Ovary (tissue), 3 donors: ENCODE measurements at regions not wholly inside any gene's neighbourhood (a gene's known extent, or its start where the extent isn't known, plus 50 kb on each side); places are given as distances from the start of the nearest gene placed in this dataset.

Source experiments
- EP300 ChIP-seq: sonication (generic); formaldehyde crosslinking; IDR thresholded peaks from one replicate; pipeline ENCODE4 v1.6.1; 2017; ENCODE audit warnings: antibody characterized with exemption
- POLR2A ChIP-seq: fragments of 450-650 bp; IDR thresholded peaks from one replicate; pipeline ENCODE4 v1.6.1; 2017; ENCODE audit warnings: antibody characterized with exemption, mild to moderate bottlenecking, moderate library complexity
- TF ChIP-seq, protein P1 (sequence below), 3 donors: fragments of 450-650 bp in 2 of 3; fragments of 200-600 bp in 1 of 3; IDR thresholded peaks; one replicate each; pipeline versions ENCODE4 v1.5.1 to v1.8.0; 2016 to 2022; ENCODE audit warnings: antibody characterized with exemption in 3 of 3, mild to moderate bottlenecking in 1 of 3
- donor health status: DM: no; HTN: no; CAD: no.

DNA sequence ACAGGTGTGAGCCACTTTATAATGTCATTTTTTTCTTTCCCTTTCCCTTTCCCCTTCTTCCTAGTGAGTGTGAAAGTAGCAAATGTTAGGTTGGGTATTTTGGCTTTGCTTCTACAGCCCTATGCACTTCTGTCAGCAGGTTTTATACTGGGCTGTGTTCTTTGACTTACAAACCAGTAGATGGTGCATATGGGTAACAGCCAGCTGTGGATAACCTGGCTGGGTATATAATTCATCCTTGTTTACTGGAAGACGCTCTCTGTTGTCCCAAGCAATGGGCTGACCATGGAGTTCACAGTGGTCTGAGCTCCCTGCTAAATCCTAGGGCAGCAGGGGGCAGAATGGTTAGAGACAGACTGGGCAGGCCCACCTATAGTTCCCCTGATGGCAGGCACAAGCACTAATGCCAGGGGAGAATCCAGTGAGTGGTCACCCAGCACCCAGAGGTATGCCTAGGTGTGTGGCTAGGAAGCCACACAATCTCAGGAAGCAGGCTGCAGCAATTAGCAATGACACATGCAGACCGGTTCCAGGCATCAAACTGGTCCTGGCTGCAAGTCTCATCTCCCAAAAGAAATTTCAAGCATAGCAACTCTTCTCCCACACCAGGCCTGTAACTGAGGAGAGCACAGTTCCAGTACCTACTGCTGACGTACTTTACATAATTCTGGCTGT lies 592.7 kb upstream of the MAN1A1 start:
- TF ChIP-seq, protein P1, sequence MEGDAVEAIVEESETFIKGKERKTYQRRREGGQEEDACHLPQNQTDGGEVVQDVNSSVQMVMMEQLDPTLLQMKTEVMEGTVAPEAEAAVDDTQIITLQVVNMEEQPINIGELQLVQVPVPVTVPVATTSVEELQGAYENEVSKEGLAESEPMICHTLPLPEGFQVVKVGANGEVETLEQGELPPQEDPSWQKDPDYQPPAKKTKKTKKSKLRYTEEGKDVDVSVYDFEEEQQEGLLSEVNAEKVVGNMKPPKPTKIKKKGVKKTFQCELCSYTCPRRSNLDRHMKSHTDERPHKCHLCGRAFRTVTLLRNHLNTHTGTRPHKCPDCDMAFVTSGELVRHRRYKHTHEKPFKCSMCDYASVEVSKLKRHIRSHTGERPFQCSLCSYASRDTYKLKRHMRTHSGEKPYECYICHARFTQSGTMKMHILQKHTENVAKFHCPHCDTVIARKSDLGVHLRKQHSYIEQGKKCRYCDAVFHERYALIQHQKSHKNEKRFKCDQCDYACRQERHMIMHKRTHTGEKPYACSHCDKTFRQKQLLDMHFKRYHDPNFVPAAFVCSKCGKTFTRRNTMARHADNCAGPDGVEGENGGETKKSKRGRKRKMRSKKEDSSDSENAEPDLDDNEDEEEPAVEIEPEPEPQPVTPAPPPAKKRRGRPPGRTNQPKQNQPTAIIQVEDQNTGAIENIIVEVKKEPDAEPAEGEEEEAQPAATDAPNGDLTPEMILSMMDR (IDR thresholded peaks at IDR 0.05) = no peak
- TF ChIP-seq POLR2A (no peak), EP300 (no peak)
